Endothelial cell of umbilical vein (primary cell): ENCODE measurements at regions not wholly inside any gene's neighbourhood (a gene's known extent, or its start where the extent isn't known, plus 50 kb on each side); places are given as distances from the start of the nearest gene placed in this dataset.
"Not testable (repeated sequence)": the region's sequence is repeated elsewhere in the genome, so short reads cannot be mapped to it uniquely, and the experiment has no call there.

Experiments used
- BruUV-seq: library from RNA; stranded (reverse); fragments of 400-500 nt; replicated peaks from 2 replicates; lab custom pipeline; 2021; lab: Mats Ljungman, UMichigan
- CTCF ChIA-PET: fragments of 300-600, 350-600 bp; sonication (Branson Sonifier 250); formaldehyde crosslinking; loops from one replicate; lab custom pipeline; 2021; ENCODE audit warnings: antibody characterized with exemption, inconsistent platforms; lab: Charles Lee
- POLR2A ChIA-PET: fragments of 300-600, 350-600 bp; sonication (Branson Sonifier 250); formaldehyde crosslinking; loops from one replicate; lab custom pipeline; 2021; ENCODE audit warnings: antibody characterized with exemption, inconsistent platforms; lab: Charles Lee
- DNase-seq: peaks from one replicate; pipeline ENCODE4 v3.0.0-alpha.2; 2011; ENCODE audit warnings: low read depth, low spot score
- FAIRE-seq: peaks from 2 replicates; lab custom pipeline; 2011; peaks lifted over from hg19 to GRCh38; lab: Jason Lieb, UNC
- H2AFZ ChIP-seq: 2 replicates; pipeline ENCODE4 v1.6.0; 2012; ENCODE audit warnings: low read depth, low read length, control low read depth, inconsistent platforms
- H3K27ac ChIP-seq: 2 replicates; pipeline ENCODE4 v1.5.1; 2011; ENCODE audit warnings: low read depth, mild to moderate bottlenecking, control low read depth, low read length, moderate library complexity; ENCODE audit not compliant: insufficient read depth
- H3K27me3 ChIP-seq, 2 experiments: 2 replicates each; pipeline versions ENCODE4 v1.6.0 to v1.6.1; 2011; ENCODE audit warnings: low read length in 2 of 2, mixed read lengths in 1 of 2; ENCODE audit not compliant: control insufficient read depth in 2 of 2, insufficient read depth in 2 of 2
- H3K36me3 ChIP-seq, 2 experiments: 2 replicates in 1 of 2; 3 replicates in 1 of 2; pipeline ENCODE4 v1.5.1; 2011; ENCODE audit warnings: low read length in 2 of 2, mild to moderate bottlenecking in 1 of 2, moderate library complexity in 1 of 2; ENCODE audit not compliant: control insufficient read depth in 2 of 2, insufficient read depth in 2 of 2; ENCODE audit errors: extremely low read depth in 1 of 2
- H3K4me1 ChIP-seq: 3 replicates; pipeline ENCODE4 v1.5.1; 2011; ENCODE audit warnings: mild to moderate bottlenecking, low read length; ENCODE audit not compliant: control insufficient read depth, insufficient read depth; ENCODE audit errors: extremely low read depth
- H3K4me2 ChIP-seq: 2 replicates; pipeline ENCODE4 v1.6.1; 2011; ENCODE audit warnings: low read length, control low read depth, mixed read lengths; ENCODE audit not compliant: insufficient read depth
- H3K4me3 ChIP-seq, 3 experiments: fragments of 200-600 bp in 1 of 3; sonication (generic), shearing (Covaris generic) in 1 of 3; replicated peaks in 1 of 3; 2 replicates each; pipeline ENCODE4 v1.5.1; 2011 to 2016; ENCODE audit warnings: control low read depth in 3 of 3, low read length in 3 of 3, mild to moderate bottlenecking in 2 of 3, inconsistent platforms in 1 of 3, low read depth in 1 of 3, moderate library complexity in 1 of 3; ENCODE audit not compliant: insufficient read depth in 1 of 3
- H3K79me2 ChIP-seq: 2 replicates; pipeline ENCODE4 v1.6.0; 2012; ENCODE audit warnings: low read length, inconsistent platforms; ENCODE audit not compliant: control insufficient read depth, insufficient read depth
- H3K9ac ChIP-seq: replicated peaks from 2 replicates; pipeline ENCODE3; 2011; ENCODE audit warnings: low read length, control low read depth; ENCODE audit not compliant: insufficient read depth; ENCODE audit errors: extremely low read depth
- H3K9me1 ChIP-seq: replicated peaks from 3 replicates; pipeline ENCODE4 v1.6.0; 2011; ENCODE audit warnings: mild to moderate bottlenecking, low read length; ENCODE audit not compliant: control insufficient read depth, insufficient read depth; ENCODE audit errors: extremely low read depth
- H3K9me3 ChIP-seq: replicated peaks from 2 replicates; pipeline ENCODE4 v1.5.1; 2012; ENCODE audit warnings: low read length, inconsistent platforms; ENCODE audit not compliant: control insufficient read depth, insufficient read depth
- H4K20me1 ChIP-seq: replicated peaks from 2 replicates; pipeline ENCODE3; 2011; ENCODE audit warnings: mild to moderate bottlenecking, low read length; ENCODE audit not compliant: control insufficient read depth, insufficient read depth; ENCODE audit errors: extremely low read depth
- MYC ChIP-seq: IDR thresholded peaks from one replicate; pipeline ENCODE4 v1.6.1; 2011; ENCODE audit warnings: mild to moderate bottlenecking, low read depth, low read length
- POLR2A ChIP-seq: IDR thresholded peaks from 2 replicates; pipeline ENCODE4 v1.6.1; 2012; ENCODE audit warnings: low read depth, mild to moderate bottlenecking, control low read depth, low read length
- dilution Hi-C: fragments of 300-500 bp; cut with MboI; formaldehyde crosslinking; loops from one replicate; pipeline ENCODE4 v1.15.0; 2019; ENCODE audit warnings: low sequenced_read_pairs; ENCODE audit not compliant: extremely low pct_ligation_motif_present
- intact Hi-C: fragments of 100-400 bp; cut with micrococcal nuclease; formaldehyde crosslinking; loops from one replicate; pipeline ENCODE4 v1.10.0; 2022

DNA sequence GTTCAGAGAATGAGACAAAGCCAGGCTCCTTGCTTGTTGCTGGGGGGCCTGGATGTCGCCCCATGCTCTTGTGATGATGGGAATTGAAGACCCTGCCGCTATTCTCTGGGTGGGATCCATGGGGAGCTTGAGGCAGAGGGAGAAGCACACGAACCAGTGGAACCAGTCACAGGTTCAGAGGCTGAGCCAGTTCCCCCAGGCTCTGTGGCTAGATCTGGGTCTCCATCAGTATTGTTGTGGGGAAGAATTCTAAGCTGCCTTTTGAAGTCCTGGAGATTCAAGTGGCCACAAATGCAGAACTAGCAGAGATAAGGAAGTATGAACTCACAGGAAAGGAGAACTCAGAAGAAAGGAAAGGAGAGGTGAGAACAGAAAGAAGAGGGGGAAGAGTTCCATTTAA is 219.4 kb downstream of the MSX2 start:
- Histone ChIP-seq H3K9ac (no peak overlapping the region), H3K79me2 (no peaks in the 10 kb centered on the region), H3K4me2 (no peak overlapping the region), H2AFZ (no peak overlapping the region), H3K27ac (no peak overlapping the region), H3K27me3 (no peaks in the 10 kb centered on the region), H4K20me1 (no peaks in the 10 kb centered on the region), H3K9me1 (no peaks in the 10 kb centered on the region), H3K4me3 (no peak overlapping the region), H3K9me3 (no peaks in the 10 kb centered on the region), H3K36me3 (no peaks in the 10 kb centered on the region), H3K4me1 (no peaks in the 10 kb centered on the region)
- CTCF ChIA-PET: no interaction called here
- no peak for TF ChIP-seq MYC
- no peak for TF ChIP-seq POLR2A
- dilution Hi-C loops (no loop called here), intact Hi-C loops (no loop called here)
- BruUV-seq: no TSS peak
- POLR2A ChIA-PET: no interaction called here
- FAIRE-seq: no peak
- no peak for DNase-seq

DNA sequence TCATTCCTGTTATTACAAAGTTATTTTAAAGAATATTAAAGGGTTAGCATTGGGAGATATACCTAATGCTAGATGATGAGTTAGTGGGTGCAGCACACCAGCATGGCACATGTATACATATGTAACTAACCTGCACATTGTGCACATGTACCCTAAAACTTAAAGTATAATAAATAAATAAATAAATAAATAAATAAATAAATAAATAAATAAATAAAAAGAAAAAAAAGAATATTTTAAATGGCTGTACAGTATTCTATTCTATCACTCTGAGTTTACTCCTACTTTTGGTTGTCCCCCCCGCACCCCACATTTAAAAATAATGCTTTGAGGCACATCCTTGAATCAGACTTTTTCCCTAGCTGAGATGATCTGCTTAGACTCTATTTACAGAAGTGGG is 218.6 kb downstream of the MSX2 start:
- dilution Hi-C loops, H3K79me2 ChIP-seq, H3K4me2 ChIP-seq, DNase-seq, H3K9me3 ChIP-seq, H3K4me1 ChIP-seq, H2AFZ ChIP-seq, intact Hi-C loops, CTCF ChIA-PET, H3K9ac ChIP-seq, H4K20me1 ChIP-seq, H3K27ac ChIP-seq, BruUV-seq, H3K4me3 ChIP-seq, H3K27me3 ChIP-seq, FAIRE-seq, H3K36me3 ChIP-seq, H3K9me1 ChIP-seq, POLR2A ChIA-PET: not testable (repeated sequence)
